SU-DHL-6 (cell line): ENCODE measurements at regions not wholly inside any gene's neighbourhood (a gene's known extent, or its start where the extent isn't known, plus 50 kb on each side); places are given as distances from the start of the nearest gene placed in this dataset.

Experiments used
- H2AFZ ChIP-seq: fragments of 200-600 bp; sonication (generic); 2 replicates; pipeline ENCODE4 v1.6.1; 2014; ENCODE audit warnings: low read depth, mild to moderate bottlenecking, moderate library complexity, mixed read lengths, antibody characterized with exemption, low read length; ENCODE audit not compliant: severe bottlenecking
- H3F3A ChIP-seq: fragments of 200-600 bp; shearing (Covaris generic); 2 replicates; pipeline ENCODE4 v1.6.0; 2016; ENCODE audit warnings: antibody characterized with exemption, mild to moderate bottlenecking; ENCODE audit not compliant: insufficient read depth
- H3K27ac ChIP-seq: fragments of 200-600 bp; sonication (generic); 2 replicates; pipeline ENCODE4 v1.5.1; 2016; ENCODE audit warnings: low read depth, mild to moderate bottlenecking, low read length, moderate library complexity, mixed read lengths
- H3K27me3 ChIP-seq: fragments of 200-600 bp; sonication (generic), shearing (Covaris generic); 2 replicates; pipeline ENCODE4 v1.6.0; 2014; ENCODE audit warnings: mild to moderate bottlenecking, low read length
- H3K36me3 ChIP-seq: fragments of 200-600 bp; sonication (generic); 2 replicates; pipeline ENCODE4 v1.6.1; 2014; ENCODE audit warnings: mild to moderate bottlenecking, low read length, mixed read lengths
- H3K4me2 ChIP-seq: fragments of 300-600, 200-600 bp; shearing (Covaris generic), sonication (generic); 2 replicates; pipeline ENCODE4 v1.6.0; 2014; ENCODE audit warnings: low read length, low read depth, mild to moderate bottlenecking; ENCODE audit not compliant: poor library complexity, severe bottlenecking
- H3K4me3 ChIP-seq: fragments of 200-600 bp; sonication (generic); 2 replicates; pipeline ENCODE4 v1.5.1; 2014; ENCODE audit warnings: antibody characterized with exemption, low read length, mild to moderate bottlenecking, mixed read lengths; ENCODE audit not compliant: insufficient read depth, poor library complexity, severe bottlenecking
- H3K79me2 ChIP-seq: fragments of 200-600 bp; sonication (generic); 2 replicates; pipeline ENCODE4 v1.6.1; 2014; ENCODE audit warnings: mild to moderate bottlenecking, low read length, moderate library complexity; ENCODE audit not compliant: insufficient read depth
- H3K9ac ChIP-seq: fragments of 200-600 bp; sonication (generic); 2 replicates; pipeline ENCODE4 v1.7.0; 2014; ENCODE audit warnings: mild to moderate bottlenecking, low read length
- H3K9me2 ChIP-seq: fragments of 200-600 bp; sonication (generic); replicated peaks from 2 replicates; pipeline ENCODE4 v1.6.1; 2014; ENCODE audit warnings: low read length; ENCODE audit not compliant: insufficient read depth
- H3K9me3 ChIP-seq: fragments of 200-600 bp; sonication (generic); 2 replicates; pipeline ENCODE4 v1.6.1; 2014; ENCODE audit warnings: low read length, mixed read lengths; ENCODE audit not compliant: insufficient read depth
- H4K20me1 ChIP-seq: fragments of 200-600 bp; sonication (generic); 2 replicates; pipeline ENCODE4 v1.6.1; 2014; ENCODE audit warnings: low read depth, mild to moderate bottlenecking, antibody characterized with exemption, low read length, moderate library complexity, mixed read lengths
- CTCF ChIP-seq: fragments of 200-600 bp; sonication (generic); IDR thresholded peaks from one replicate; pipeline ENCODE4 v1.5.1; 2017; ENCODE audit warnings: antibody characterized with exemption, mild to moderate bottlenecking, low read length, moderate library complexity; ENCODE audit not compliant: insufficient read depth, poor library complexity, severe bottlenecking
- EZH2phosphoT487 ChIP-seq: fragments of 200-600 bp; sonication (generic), shearing (Covaris generic); conservative IDR thresholded peaks from 2 replicates; pipeline ENCODE4 v1.6.1; 2018; ENCODE audit warnings: mild to moderate bottlenecking, antibody characterized with exemption, low read length, moderate library complexity, mixed read lengths

DNA sequence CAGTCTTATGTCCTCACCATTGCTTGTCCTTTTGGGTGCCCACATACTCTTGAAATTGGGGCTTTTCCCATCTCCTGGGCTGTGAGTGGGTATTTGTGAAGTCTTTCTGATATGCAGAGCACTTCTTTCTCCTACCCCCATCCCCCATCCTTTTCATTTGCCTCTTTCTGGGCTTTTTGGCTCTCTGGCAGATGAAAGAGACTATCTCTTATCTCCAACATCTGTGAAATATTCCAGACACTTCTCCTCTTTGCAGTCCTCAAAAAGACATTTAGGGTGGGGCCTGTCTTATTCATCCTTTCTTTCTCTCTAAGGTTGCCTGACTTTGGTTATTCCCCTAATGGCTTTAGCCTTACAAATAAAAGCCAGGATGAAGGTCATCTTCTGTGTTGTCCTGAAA, 462.2 kb upstream of the MKI67 start:
- TF ChIP-seq CTCF, result no peak
- no peak for TF ChIP-seq EZH2phosphoT487
- H2AFZ ChIP-seq, result no peak overlapping the region
- no peaks in the 10 kb centered on the region for H3K79me2 ChIP-seq
- no peak overlapping the region for H3K4me3 ChIP-seq
- H4K20me1 ChIP-seq, result no peaks in the 10 kb centered on the region
- H3K9me2 ChIP-seq, result no peaks in the 10 kb centered on the region
- H3K36me3 ChIP-seq, result no peaks in the 10 kb centered on the region
- no peak overlapping the region for H3K4me2 ChIP-seq
- H3K9me3 ChIP-seq, result no peaks in the 10 kb centered on the region
- H3K9ac ChIP-seq, result no peak overlapping the region
- H3K27ac ChIP-seq, result no peak overlapping the region
- H3K27me3 ChIP-seq, result no peaks in the 10 kb centered on the region
- H3F3A ChIP-seq, result no peaks in the 10 kb centered on the region

- H3K9ac ChIP-seq, result no peak overlapping the region
- H2AFZ ChIP-seq, result no peak overlapping the region
- no peaks in the 10 kb centered on the region for H4K20me1 ChIP-seq
- no peak overlapping the region for H3K27ac ChIP-seq
- no peak overlapping the region for H3K4me2 ChIP-seq
- H3K27me3 ChIP-seq, result 0 out of 2 replicates have a peak, but pooled peaks cover 3% of the 10 kb centered on the region
- H3F3A ChIP-seq, result no peaks in the 10 kb centered on the region
- TF ChIP-seq EZH2phosphoT487 (no peak), CTCF (no peak)
- no peak overlapping the region for H3K4me3 ChIP-seq
- no peaks in the 10 kb centered on the region for H3K9me3 ChIP-seq
- H3K79me2 ChIP-seq, result no peaks in the 10 kb centered on the region
- no peaks in the 10 kb centered on the region for H3K36me3 ChIP-seq
- no peaks in the 10 kb centered on the region for H3K9me2 ChIP-seq
These were observed 468.5 kb upstream of the MKI67 start for GRCh38 chr10:128594688-128595087.

- H3K9ac ChIP-seq, result no peak overlapping the region
- H2AFZ ChIP-seq, result no peak overlapping the region
- no peak overlapping the region for H3K4me3 ChIP-seq
- no peaks in the 10 kb centered on the region for H3K9me2 ChIP-seq
- no peak overlapping the region for H3K27ac ChIP-seq
- H3K36me3 ChIP-seq, result no peaks in the 10 kb centered on the region
- H4K20me1 ChIP-seq, result no peaks in the 10 kb centered on the region
- no peak overlapping the region for H3K4me2 ChIP-seq
- no peak for TF ChIP-seq EZH2phosphoT487
- no peak for TF ChIP-seq CTCF
- 0 out of 2 replicates have a peak, but pooled peaks cover 3% of the 10 kb centered on the region for H3K27me3 ChIP-seq
- H3K79me2 ChIP-seq, result no peaks in the 10 kb centered on the region
- no peaks in the 10 kb centered on the region for H3K9me3 ChIP-seq
- H3F3A ChIP-seq, result no peaks in the 10 kb centered on the region
These were observed 470.7 kb upstream of the MKI67 start for GRCh38 chr10:128596906-128597305.
